ENCODE measurements at regions not wholly inside any gene's neighbourhood (a gene's known extent, or its start where the extent isn't known, plus 50 kb on each side); places are given as distances from the start of the nearest gene placed in this dataset.

DNA sequence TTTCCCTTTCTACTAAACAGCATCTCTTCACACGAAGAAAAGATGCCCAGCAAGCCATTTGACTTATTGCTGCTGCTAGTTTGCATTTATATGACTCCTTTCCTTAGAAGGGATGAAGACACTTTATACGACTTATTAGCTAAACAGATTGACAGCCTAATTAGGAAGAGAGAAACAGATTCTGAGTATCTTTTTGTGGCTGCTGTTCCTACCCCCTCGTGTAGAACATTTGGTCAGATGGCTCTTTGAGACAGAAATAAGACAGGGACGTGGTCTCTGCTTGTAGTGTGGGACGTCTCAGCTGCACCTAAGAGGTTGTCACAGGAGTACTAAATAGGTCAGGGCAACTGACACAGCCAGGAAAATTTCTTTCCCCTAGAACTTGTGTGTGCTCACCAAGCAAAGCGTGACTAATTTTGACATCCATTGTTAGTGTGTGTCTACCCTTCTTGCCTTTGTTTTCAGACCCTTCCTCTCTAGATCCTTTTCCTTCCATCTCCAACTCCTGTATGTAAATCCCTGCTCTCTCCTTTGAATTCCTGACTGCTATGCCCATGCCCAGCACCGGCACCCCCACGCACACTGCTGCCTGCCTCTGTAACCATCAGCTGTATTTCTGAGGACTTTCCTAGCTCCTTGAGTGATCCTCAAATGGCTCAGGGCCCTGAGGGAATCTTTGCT, 83.2 kb downstream of the DAD1 start:
- no peak for TF ChIP-seq ZNF384 (IDR thresholded peaks at IDR 0.05)
- no peak for TF ChIP-seq HDGF (IDR thresholded peaks at IDR 0.05; ENCODE audit: borderline replicate concordance)
- TF ChIP-seq SP1 (IDR thresholded peaks at IDR 0.05), result no peak
- no peak for TF ChIP-seq BHLHE40 (IDR thresholded peaks at IDR 0.05; ENCODE audit: borderline replicate concordance)
- TF ChIP-seq ELF4 (IDR thresholded peaks at IDR 0.05), result no peak
- TF ChIP-seq CTBP1 (IDR thresholded peaks at IDR 0.05; ENCODE audit: borderline replicate concordance), result no peak

All from HEK293T (cell line).